Subcutaneous abdominal adipose tissue (tissue), 5 donors: ENCODE measurements at regions not wholly inside any gene's neighbourhood (a gene's known extent, or its start where the extent isn't known, plus 50 kb on each side); places are given as distances from the start of the nearest gene placed in this dataset.

Experiments
- H3K27ac ChIP-seq: one replicate; pipeline ENCODE4 v1.7.0; 2013; ENCODE audit warnings: low read depth, mild to moderate bottlenecking, inconsistent platforms, low read length, moderate library complexity
- H3K27me3 ChIP-seq, 5 donors: one replicate each; pipeline ENCODE4 v1.7.0; 2013; ENCODE audit warnings: low read length in 5 of 5, inconsistent platforms in 1 of 5; ENCODE audit not compliant: control insufficient read depth in 5 of 5, insufficient read depth in 4 of 5
- H3K36me3 ChIP-seq, 5 donors: one replicate each; pipeline ENCODE4 v1.7.0; 2013; ENCODE audit warnings: low read length in 5 of 5; ENCODE audit not compliant: control insufficient read depth in 5 of 5, insufficient read depth in 5 of 5
- H3K4me1 ChIP-seq, 5 donors: one replicate each; pipeline ENCODE4 v1.7.0; 2013; ENCODE audit warnings: low read length in 5 of 5, mild to moderate bottlenecking in 3 of 5, moderate library complexity in 1 of 5; ENCODE audit not compliant: control insufficient read depth in 5 of 5, insufficient read depth in 5 of 5
- H3K4me3 ChIP-seq, 5 donors: one replicate each; pipeline ENCODE4 v1.7.0; 2013; ENCODE audit warnings: low read length in 5 of 5, low read depth in 1 of 5
- H3K9ac ChIP-seq, 5 donors: one replicate each; pipeline ENCODE4 v1.7.0; 2013; ENCODE audit warnings: low read length in 5 of 5, mild to moderate bottlenecking in 4 of 5, moderate library complexity in 3 of 5
- H3K9me3 ChIP-seq, 5 donors: one replicate each; pipeline ENCODE4 v1.7.0; 2013; ENCODE audit warnings: low read length in 5 of 5; ENCODE audit not compliant: control insufficient read depth in 5 of 5
- donor health status: healthy.
- donor health status: healthy.
- donor health status: healthy.
- donor health status: healthy.
- donor health status: healthy.

GRCh38 chr12:24127919-24128721 lies 178.7 kb upstream of the SOX5 start:
- H3K4me1 ChIP-seq: no peaks in the 10 kb centered on the region

GRCh38 chr12:24125280-24125679 lies 175.8 kb upstream of the SOX5 start:
- Histone ChIP-seq H3K9ac (no peak overlapping the region), H3K27ac (no peak overlapping the region), H3K27me3 (no peaks in the 10 kb centered on the region), H3K9me3 (no peaks in the 10 kb centered on the region), H3K4me3 (no peak overlapping the region), H3K36me3 (no peaks in the 10 kb centered on the region), H3K4me1 (peaks cover 0 to 2% (median 0%) of the 10 kb centered on the region in 5 donors)

More at GRCh38 chr12:24127919-24128721, 178.7 kb upstream of the SOX5 start:
- H3K27ac ChIP-seq: no peak overlapping the region
- no peaks in the 10 kb centered on the region for H3K9me3 ChIP-seq
- H3K9ac ChIP-seq: no peak overlapping the region
- no peaks in the 10 kb centered on the region for H3K27me3 ChIP-seq
- no peak overlapping the region for H3K4me3 ChIP-seq
- no peaks in the 10 kb centered on the region for H3K36me3 ChIP-seq

DNA sequence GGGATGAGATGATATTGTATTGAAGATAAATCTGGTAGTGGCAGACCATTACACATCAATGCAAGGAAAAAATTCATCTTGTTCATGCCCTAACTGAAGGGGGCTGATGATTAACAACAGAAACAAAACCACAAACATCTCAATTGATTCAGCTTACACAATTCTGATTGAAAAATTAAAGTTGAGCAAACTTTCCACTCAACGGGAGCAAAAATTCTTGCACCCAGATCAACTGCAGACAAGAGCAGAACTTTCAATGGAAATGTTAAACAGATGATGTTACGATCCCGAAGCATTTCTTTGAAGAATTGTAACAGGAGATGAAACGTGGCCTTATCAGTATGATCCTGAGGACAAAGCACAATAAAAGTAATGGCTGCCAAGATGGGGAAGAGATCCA lies 172.4 kb upstream of the SOX5 start:
- Histone ChIP-seq H3K27ac (no peak overlapping the region), H3K9ac (no peak overlapping the region), H3K4me3 (no peak overlapping the region), H3K36me3 (no peaks in the 10 kb centered on the region), H3K9me3 (no peaks in the 10 kb centered on the region), H3K4me1 (peaks cover 0 to 6% (median 2%) of the 10 kb centered on the region in 5 donors), H3K27me3 (no peaks in the 10 kb centered on the region)

- Histone ChIP-seq H3K4me1 (peaks cover 0 to 6% (median 2%) of the 10 kb centered on the region in 5 donors), H3K4me3 (no peak overlapping the region), H3K9me3 (no peaks in the 10 kb centered on the region), H3K9ac (no peak overlapping the region), H3K27ac (no peak overlapping the region), H3K27me3 (no peaks in the 10 kb centered on the region), H3K36me3 (no peaks in the 10 kb centered on the region)
Observed at GRCh38 chr12:24118668-24119067, 169.2 kb upstream of the SOX5 start.

- no peak overlapping the region for H3K4me3 ChIP-seq
- H3K9me3 ChIP-seq: no peaks in the 10 kb centered on the region
- peaks cover 0 to 6% (median 0%) of the 10 kb centered on the region in 5 donors for H3K4me1 ChIP-seq
- H3K27ac ChIP-seq: no peak overlapping the region
- no peaks in the 10 kb centered on the region for H3K36me3 ChIP-seq
- no peaks in the 10 kb centered on the region for H3K27me3 ChIP-seq
- no peak overlapping the region for H3K9ac ChIP-seq
Observed at GRCh38 chr12:24116548-24116947, 167.1 kb upstream of the SOX5 start.

GRCh38 chr12:24113701-24114100 lies 164.2 kb upstream of the SOX5 start:
- peaks cover 0 to 9% (median 0%) of the 10 kb centered on the region in 5 donors for H3K4me1 ChIP-seq
- H3K36me3 ChIP-seq: no peaks in the 10 kb centered on the region
- no peak overlapping the region for H3K27ac ChIP-seq
- H3K27me3 ChIP-seq: no peaks in the 10 kb centered on the region
- no peak overlapping the region for H3K4me3 ChIP-seq
- no peak overlapping the region for H3K9ac ChIP-seq
- H3K9me3 ChIP-seq: no peaks in the 10 kb centered on the region

DNA sequence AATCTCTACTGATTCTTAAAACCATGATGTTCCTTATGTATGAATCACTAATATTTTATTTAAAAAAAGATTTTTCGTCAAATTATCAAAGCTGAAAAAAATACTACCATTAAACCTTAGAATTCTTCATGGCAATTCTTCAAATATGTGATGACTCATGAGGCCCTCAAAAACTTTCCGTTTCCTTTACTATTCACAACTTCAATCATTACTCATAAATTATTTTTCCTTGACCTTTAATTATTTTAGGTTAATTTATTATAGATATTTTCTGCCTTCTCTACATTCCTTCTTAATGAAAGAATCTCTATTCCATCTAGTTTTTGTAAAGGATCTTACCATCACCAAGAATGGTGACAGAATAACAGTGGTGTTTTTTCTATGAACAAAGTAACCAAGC lies 162.1 kb upstream of the SOX5 start:
- Histone ChIP-seq H3K4me3 (no peak overlapping the region), H3K9me3 (no peaks in the 10 kb centered on the region), H3K9ac (no peak overlapping the region), H3K27ac (no peak overlapping the region), H3K4me1 (peaks cover 0 to 3% (median 0%) of the 10 kb centered on the region in 5 donors), H3K27me3 (no peaks in the 10 kb centered on the region), H3K36me3 (no peaks in the 10 kb centered on the region)

- Histone ChIP-seq H3K9me3 (no peaks in the 10 kb centered on the region), H3K27me3 (no peaks in the 10 kb centered on the region), H3K4me3 (no peak overlapping the region), H3K4me1 (peaks cover 0 to 3% (median 0%) of the 10 kb centered on the region in 5 donors), H3K36me3 (no peaks in the 10 kb centered on the region), H3K27ac (no peak overlapping the region), H3K9ac (no peak overlapping the region)
Observed at GRCh38 chr12:24111086-24111485, 161.6 kb upstream of the SOX5 start.

DNA sequence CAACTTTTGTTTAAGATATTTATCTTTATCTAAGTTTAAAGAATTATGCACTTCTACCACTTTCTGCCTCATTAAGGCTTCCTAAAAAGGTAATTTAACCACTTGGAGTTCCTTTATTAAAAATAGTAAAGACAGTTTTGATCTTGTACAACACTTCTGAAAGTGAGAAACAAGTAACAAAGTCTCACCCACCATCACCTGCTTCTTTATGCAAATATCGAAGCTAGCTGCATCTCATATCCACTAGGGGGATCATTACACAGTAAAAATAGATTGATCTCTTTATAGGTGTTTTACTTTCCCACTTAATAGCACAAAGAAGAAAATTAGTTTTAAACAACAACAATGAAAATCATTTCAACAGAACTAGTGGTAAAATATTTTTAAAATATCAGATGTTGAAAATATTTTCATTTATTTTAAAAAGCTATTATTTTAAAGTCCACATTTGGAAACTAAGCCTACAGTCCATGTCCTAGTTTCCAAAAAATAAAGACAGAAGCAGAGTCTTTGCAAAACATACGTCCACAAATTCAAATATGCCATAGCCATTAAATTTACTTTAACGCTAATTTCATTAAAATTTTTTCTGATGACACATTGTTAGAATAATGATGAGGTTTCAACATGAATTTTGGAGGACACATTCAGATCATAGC lies 160.0 kb upstream of the SOX5 start:
- no peaks in the 10 kb centered on the region for H3K9me3 ChIP-seq
- H3K4me3 ChIP-seq: no peak overlapping the region
- H3K4me1 ChIP-seq: peaks cover 0 to 3% (median 0%) of the 10 kb centered on the region in 5 donors
- no peak overlapping the region for H3K27ac ChIP-seq
- H3K9ac ChIP-seq: no peak overlapping the region
- no peaks in the 10 kb centered on the region for H3K36me3 ChIP-seq
- H3K27me3 ChIP-seq: no peaks in the 10 kb centered on the region

DNA sequence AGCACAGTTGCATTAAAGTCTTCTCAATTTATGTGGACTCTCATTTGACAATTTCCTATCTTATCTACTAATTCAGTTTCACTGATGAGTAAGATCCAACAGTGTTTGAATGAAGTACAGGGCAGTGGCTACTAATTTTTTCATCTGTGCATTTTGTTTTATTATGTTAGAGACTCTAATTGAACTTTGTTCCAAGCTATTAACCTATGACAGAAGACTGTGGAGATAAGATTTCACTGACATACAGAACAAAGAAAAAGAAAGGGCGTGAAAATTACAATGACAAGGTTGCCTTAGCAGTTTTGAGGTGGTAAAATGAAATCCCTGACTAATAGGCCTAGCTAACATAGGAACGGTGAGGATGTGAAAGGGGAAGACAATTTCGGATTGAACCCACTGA lies 153.2 kb upstream of the SOX5 start:
- no peaks in the 10 kb centered on the region for H3K27me3 ChIP-seq

More for the DNA sequence above, 153.2 kb upstream of the SOX5 start:
- Histone ChIP-seq H3K4me3 (no peak overlapping the region), H3K4me1 (no peaks in the 10 kb centered on the region), H3K27ac (no peak overlapping the region), H3K36me3 (no peaks in the 10 kb centered on the region), H3K9ac (no peak overlapping the region), H3K9me3 (no peaks in the 10 kb centered on the region)
